GM10266 (cell line): ENCODE measurements at regions not wholly inside any gene's neighbourhood (a gene's known extent, or its start where the extent isn't known, plus 50 kb on each side); places are given as distances from the start of the nearest gene placed in this dataset.

Experiments
- DNase-seq: peaks from one replicate; pipeline ENCODE4 v3.0.0; 2012; ENCODE audit errors: extremely low spot score
- CTCF ChIP-seq: IDR thresholded peaks from 2 replicates; pipeline ENCODE4 v1.5.1; 2012; ENCODE audit warnings: mild to moderate bottlenecking, low read depth; ENCODE audit not compliant: control insufficient read depth, insufficient read depth; ENCODE audit errors: missing control alignments

GRCh38 chr14:51527073-51527472, 124.6 kb upstream of the FRMD6 start:
- no peak for DNase-seq
- no peak for TF ChIP-seq CTCF

- no peak for DNase-seq
- no peak for TF ChIP-seq CTCF
These were observed 122.0 kb upstream of the FRMD6 start for GRCh38 chr14:51529736-51530135.

GRCh38 chr14:51533160-51533559, 118.5 kb upstream of the FRMD6 start:
- DNase-seq, result no peak
- TF ChIP-seq CTCF, result no peak

GRCh38 chr14:51533872-51534553, 117.7 kb upstream of the FRMD6 start:
- TF ChIP-seq CTCF, result no peak
- DNase-seq, result no peak

- DNase-seq, result no peak
These were observed 117.1 kb upstream of the FRMD6 start for GRCh38 chr14:51534610-51535011.

DNA sequence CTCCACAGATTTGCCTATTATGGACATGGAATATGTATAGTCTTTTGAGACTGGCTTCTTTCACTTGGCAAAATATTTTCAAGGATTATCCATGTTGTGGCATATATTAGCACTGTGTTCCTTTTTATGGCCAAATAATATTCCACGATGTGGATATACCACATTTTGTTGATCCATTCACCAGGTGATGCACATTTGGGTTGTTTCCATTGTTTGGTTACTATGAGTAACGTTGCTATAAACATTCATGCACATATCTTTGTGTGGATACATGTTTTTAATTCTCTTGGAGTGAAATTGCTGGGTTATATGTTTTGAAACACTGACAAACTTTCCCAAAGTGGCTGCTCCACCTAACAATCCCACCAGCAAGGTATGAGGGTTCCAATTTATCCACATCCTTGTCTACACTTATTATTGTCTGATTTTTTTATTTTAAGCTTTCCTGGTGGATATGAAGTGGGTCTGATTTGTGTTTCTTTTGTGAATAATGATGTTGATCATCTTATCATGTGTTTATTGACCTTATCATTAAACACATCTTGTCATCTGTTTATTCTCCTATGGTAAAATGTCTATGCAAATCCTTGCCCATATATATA, 116.2 kb upstream of the FRMD6 start:
- DNase-seq, result no peak
- no peak for TF ChIP-seq CTCF

More at GRCh38 chr14:51534610-51535011, 117.1 kb upstream of the FRMD6 start:
- TF ChIP-seq CTCF, result no peak

- DNase-seq, result no peak
- no peak for TF ChIP-seq CTCF
These were observed 112.7 kb upstream of the FRMD6 start for GRCh38 chr14:51538973-51539372.
